Fibroblast of skin of back (primary cell): ENCODE measurements at regions not wholly inside any gene's neighbourhood (a gene's known extent, or its start where the extent isn't known, plus 50 kb on each side); places are given as distances from the start of the nearest gene placed in this dataset.

ENCODE experiments used
- DNase-seq: peaks from one replicate; pipeline ENCODE4 v3.0.0-alpha.2; 2013

DNA sequence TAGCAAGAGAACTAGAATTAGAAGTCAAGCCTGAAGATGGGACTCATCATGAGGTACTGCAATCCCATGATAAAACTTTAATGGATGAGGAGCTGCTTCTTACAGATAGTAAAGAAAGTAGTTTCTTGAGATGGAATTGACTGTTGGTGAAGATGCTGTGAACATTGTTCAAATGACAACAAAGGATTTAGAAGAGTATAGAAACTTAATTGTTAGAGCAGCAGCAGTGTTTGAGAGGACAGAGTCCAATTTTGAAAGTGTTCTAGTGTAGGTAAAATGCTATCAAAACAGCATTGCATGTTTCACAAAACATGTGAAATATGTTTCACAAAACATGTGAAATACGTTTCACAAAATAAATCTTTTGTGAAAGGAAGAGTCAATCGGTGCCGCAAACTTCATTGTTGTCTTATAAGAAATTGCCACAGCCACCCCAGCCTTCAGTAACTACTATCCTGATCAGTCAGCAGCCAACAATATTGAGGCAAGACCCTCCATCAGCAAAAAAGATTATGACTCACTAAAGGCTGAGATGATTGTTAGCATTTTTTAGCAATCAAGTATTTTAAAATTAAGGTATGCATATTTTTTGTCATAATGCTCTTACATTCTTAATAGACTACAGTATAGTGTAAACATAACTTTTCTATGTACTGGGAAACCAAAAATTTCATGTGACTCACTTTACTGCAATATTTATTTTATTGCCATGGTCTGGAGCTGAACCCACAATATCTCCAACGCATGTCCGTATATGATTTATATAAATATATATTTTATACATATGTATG lies 173.4 kb upstream of the BMP4 start:
- peak; percentile 80 for DNase-seq

DNA sequence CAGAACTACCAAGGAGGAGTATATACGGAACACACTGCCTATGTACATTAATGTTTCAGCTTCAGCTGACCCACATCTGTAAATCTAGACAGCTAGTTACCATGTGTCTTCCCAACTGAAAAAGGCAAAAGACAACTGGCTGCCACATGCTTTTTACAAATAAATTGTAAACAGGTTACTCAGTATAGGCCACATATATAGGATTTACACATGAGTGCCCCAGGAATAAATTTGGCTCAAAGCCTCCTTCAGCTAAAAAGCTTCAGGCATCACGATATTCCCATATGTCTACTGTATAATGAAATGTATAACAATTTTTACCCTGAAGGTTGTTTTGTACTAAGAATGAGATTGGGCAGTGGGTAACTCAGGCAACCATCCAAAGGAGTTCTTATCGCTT lies 175.9 kb upstream of the BMP4 start:
- no peak for DNase-seq

- no peak for DNase-seq
Observed at GRCh38 chr14:54133896-54134295, 177.3 kb upstream of the BMP4 start.

DNA sequence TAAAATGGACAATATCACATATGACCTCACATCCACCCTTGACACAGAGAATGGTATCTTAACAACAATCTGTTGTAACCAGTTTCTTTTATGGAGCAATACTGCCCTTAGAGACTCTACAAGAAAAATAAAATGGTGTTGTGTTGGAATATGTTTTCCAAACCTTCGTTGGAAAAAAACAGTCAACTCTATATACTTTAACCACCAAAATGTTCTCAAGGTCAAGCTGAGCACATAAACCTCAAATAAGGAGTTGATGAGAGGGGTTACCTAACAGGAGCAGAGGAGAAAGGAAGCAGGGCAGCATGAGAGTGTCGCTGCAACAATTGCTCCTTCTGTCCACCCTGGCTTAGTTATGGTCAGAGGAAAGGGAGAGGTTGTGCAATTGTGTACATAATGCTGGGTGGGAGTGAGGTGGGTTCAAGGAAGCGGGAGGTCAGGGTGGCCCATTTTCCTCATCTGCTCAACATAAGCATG lies 179.2 kb upstream of the BMP4 start:
- DNase-seq: no peak

DNA sequence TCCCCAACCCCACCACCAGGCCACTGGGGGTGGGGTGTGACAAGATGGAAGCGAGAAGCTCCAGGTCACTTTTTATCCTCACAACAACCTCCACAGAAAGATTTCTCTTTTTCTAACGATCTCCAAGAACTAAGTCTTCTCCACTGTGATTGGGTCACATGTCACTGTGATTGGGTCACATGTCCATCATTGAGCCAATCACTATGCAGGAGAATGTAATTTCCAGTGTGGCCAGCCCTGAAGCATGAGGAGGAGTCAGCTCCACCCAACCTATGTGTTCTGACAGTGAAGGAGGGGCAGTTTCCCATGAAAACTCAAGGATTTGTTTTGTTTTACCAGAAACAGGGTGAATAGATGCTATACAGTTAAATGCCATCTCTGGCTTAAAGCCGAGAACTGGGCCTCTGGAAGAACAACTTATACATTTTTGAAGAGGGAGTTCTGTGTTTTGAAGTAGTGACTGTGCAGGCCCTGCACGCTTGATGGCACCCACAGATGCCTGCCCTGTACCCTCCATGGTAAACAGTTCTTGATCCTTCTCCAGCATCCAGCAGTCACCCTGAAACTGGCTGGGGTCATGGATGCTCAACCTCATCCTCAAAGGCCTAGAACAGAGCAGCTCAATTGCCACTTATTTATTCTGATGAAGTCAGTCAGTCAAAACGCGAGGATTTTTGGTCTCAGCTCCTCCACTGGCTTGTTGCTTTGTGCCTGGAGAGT lies 180.4 kb upstream of the BMP4 start:
- DNase-seq: no peak

DNA sequence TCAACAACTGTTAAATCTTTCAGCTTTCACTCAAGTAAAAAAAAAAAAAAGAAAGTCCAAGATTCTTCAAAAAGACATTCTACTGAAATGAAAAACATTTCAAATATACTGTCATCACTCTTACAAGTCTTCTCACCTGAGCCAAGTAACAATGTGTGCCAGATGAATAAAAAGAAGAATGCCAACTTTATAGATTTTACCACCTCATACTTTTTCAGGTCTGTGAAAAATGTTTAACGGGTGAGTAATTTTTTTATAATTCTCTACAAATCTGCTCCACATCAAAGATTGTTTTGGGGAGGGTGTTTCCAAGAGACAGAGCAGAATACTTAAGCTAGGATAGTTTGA lies 181.0 kb upstream of the BMP4 start:
- DNase-seq: no peak

DNA sequence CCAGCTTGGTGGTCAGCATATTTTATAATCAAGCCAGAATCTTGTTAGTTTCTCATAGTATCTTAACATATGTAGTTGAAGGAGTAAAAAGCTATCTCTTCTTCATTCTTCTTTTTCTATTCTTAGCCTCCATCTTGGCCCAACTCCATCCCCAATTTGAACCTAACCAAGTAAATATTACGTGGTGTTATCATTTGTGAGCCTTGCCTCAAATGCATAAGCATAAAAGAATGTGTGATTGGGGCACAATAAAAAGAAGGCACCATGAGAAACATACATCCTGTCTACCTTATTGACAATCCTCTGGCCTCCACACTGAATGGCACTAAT lies 181.4 kb upstream of the BMP4 start:
- peak; percentile 46 for DNase-seq

GRCh38 chr14:54138354-54139038 lies 181.9 kb upstream of the BMP4 start:
- no peak for DNase-seq

DNA sequence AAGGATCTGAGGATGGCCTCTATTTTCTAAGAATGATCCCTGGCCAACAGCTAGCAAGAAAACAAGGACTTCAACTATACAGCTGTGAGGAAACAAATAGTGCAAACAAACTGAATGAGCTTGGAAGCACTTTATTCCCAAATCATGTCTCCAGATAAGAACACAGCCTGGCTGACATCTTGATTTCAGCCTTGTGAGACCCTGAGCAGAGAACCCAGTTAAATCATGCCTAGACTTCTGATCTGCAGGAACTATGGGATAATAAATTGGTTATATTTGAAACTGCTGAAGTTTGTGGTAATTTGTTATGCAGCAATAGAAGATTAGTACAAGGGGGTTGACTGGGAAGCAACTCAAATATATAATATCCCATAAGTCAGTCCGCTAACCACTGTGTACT lies 183.9 kb upstream of the BMP4 start:
- DNase-seq: no peak

GRCh38 chr14:54146601-54147000 lies 190.0 kb upstream of the BMP4 start:
- no peak for DNase-seq

GRCh38 chr14:54147282-54147681 lies 190.7 kb upstream of the BMP4 start:
- peak; percentile 86 for DNase-seq

GRCh38 chr14:54147758-54148157 lies 191.1 kb upstream of the BMP4 start:
- no peak for DNase-seq

DNA sequence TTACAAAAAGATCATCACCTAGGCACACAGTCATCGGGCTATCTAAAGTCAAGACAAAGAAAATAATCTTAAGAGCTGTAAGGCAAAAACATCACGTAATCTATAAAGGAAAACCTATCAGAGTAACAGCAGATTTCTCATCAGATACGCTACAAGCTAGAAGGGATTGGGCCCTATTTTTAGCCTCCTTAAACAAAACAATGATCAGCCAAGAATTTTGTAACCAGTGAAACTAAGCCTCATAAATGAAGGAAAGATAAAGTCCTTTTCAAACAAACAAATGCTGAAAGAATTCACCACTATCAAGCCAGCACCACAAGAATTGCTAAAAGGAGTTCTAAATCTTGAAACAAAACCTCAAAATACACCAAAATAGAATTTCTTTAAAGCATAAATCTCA lies 191.6 kb upstream of the BMP4 start:
- DNase-seq: no peak

GRCh38 chr14:54152351-54152750 lies 195.7 kb upstream of the BMP4 start:
- no peak for DNase-seq

DNA sequence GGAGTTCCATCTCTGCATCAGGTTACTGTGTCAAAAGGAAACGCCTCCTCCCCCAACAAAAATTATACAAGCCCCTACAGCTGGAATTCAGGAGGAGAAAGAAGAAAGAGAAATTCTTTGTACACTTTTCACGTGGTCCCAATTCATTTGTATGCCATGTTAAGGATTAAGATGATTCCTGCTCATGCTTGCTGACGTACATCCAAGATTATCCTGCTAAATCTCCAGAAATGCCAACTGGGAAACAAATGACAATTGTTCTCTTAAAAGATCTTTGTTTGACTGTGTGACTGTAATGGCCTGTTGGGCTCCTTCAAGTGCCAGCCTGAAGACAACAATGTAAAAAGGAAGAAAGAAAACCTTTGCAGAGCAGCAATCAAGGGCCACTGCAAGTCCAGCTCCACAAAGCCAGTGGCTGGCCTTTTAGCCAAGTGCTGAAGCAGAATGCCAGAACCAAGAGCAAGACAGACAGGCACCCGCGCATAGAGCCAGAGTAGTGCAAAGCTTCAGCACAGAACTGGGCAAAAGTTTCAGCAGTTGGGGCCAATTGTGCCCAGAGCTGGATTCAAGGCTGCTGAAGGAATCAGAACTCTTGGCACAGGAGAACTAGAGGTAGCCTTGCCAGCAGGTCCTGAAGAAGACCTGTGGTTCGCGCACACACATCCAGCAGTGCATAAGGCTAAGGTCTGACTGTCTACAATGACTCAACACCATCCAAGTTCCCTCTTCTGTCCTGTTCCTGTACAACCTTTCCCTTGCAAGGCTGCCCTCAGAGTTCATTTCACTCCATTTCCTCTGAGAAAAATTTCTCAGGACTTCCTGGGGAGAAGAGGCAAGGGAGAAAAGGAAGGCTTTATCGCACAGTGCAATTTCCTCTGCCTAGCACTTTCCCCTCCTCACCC lies 209.7 kb upstream of the BMP4 start:
- no peak for DNase-seq

DNA sequence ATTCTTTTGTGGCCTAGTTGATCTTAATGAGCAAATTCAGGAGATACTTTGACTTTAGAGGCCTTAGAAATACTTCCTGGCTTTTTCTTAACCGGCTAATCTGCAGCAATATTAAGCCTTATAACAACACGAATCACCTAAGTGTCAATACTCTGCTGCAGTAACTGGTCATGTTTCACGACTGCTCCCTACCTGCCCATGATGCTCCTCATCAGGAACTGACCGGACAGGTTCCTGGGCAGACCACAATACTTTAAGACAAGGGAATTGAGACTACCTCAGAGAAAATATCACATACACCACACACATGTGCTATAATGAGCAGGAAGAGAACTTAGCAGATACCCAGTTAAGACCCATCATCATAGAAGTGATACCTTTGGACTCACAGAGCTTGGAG lies 211.9 kb upstream of the BMP4 start:
- no peak for DNase-seq

DNA sequence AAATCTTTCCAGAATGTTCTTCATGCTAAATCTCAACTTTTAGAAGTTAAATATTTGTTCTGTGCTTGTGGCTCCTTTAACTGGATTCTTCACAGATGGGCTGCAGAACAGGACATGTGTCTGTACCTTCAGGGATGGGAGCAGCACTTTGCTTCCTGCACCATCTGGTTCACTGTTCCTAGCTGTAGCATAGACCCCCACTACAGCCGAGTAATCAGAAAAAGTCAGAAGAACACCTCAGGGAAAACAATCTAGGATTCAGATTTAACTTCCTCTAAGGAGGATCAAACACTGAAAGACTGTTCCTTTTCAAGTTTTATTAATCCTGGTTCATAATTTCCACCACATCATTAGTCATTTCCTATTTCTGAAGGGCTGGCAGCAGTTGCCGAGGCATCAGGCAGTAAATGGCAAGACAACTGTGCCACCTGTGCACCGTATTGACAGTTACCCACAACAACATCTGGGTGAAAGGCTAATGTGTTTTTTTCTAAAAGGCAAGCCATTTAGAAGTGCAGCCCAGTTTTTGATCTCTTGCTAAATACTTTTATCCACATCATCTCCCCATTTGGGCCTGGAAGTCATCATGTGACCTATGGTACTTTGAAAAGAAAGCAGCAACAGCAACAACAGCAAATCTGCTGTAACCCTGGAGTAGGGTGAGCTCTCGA lies 212.8 kb upstream of the BMP4 start:
- DNase-seq: no peak

GRCh38 chr14:54170301-54170700 lies 213.7 kb upstream of the BMP4 start:
- DNase-seq: no peak

DNA sequence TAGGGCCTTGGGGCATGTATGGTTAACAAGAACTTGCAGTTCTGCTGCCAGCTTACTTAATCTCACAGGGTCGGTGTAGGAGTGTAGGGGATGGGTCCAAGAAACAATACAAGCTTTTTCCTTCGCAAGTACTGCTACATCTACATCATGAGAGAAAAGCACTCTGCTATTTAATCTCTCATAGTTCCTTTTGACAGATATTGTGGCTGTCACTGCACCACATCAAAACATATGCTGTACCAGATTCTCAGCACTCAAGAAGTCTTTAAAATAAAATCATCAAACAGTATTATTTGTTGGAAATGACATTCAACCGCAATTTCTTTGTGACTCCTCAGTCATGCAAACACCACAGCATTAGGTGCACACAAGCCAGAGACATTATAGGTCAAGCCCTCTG lies 215.5 kb upstream of the BMP4 start:
- no peak for DNase-seq

- DNase-seq: no peak
Observed at GRCh38 chr14:54172562-54172961, 215.9 kb upstream of the BMP4 start.

DNA sequence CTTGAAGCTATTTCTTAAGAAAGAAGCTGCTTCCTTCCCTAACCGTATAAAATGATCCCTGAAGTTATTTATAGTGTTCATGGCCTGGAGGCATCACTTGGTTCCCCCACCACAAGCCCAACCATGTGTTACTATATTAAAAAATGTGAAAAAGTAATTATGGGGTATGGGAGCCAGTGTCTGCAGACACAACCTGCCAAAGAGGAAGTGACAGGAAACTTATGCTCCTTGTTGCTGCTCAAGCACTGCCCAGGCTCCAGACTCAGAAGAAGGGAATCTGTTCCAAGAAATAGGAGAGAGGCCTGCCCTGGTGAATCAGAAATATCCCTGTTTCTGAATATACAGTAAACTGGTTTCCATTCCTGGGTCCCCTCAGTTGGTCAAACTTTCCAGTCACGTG lies 217.2 kb upstream of the BMP4 start:
- DNase-seq: peak; percentile 41

GRCh38 chr14:54174457-54174856 lies 217.8 kb upstream of the BMP4 start:
- peak; percentile 3 for DNase-seq
